HG03039 (cell line): ENCODE measurements at regions not wholly inside any gene's neighbourhood (a gene's known extent, or its start where the extent isn't known, plus 50 kb on each side); places are given as distances from the start of the nearest gene placed in this dataset.

Source experiments
- ATAC-seq: cut with Tn5 transposase; IDR thresholded peaks from one replicate; pipeline ENCODE4 v1.9.1; 2021; ENCODE audit warnings: mild to moderate bottlenecking, moderate library complexity; ENCODE audit not compliant: unreplicated experiment

DNA sequence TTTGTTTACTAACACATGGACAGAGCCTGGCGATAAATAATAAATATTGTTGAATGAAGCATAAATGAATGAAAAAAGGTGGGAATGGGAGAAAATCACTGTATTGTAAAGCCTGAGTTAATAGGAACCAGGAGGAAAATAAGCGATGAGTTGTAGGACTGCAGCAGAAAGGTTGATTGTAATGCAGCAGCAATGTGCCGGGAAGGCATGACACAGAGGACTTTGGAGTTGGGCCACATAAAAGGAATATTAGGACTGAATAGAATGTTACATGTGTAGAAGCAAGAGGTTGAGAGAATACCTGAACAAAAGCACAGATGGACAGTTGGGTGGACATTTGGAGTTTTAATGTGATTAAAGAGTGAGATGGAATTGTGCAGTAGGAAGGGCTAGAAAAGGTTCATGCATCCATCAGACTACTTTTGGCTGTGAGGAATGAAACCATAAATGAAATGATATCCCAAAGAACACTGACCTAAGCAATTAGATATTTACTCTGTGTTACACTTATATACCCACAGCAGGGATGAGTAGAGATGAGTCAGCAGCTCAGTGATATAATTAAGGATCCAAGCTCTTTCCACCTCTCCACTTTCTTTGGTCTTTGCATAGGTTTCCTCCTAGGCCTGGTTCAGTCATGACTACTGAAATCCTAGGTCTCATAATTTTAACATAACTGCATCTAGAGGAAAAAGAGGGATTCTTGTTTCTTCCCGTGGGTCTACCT, 55.4 kb downstream of the CCER1 start:
- no peak for ATAC-seq

DNA sequence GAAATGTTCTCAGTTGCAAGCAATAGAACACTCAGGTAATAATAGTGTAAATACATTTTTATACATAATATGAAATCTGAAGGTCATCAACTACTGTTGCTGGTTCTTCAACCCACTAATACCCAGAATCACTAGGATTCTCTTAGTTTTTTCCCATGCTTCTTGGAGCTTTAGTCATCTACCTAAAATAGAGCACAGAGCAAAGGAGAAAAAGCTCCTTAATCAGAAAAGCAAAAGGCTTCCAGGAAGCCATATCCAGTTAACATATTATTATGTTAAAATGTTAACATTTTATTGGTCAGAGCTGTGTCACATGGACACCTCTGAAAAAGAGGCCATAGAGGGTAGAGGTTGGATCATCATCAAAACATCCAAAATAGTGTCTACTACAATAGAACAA, 57.0 kb downstream of the CCER1 start:
- ATAC-seq: no peak

DNA sequence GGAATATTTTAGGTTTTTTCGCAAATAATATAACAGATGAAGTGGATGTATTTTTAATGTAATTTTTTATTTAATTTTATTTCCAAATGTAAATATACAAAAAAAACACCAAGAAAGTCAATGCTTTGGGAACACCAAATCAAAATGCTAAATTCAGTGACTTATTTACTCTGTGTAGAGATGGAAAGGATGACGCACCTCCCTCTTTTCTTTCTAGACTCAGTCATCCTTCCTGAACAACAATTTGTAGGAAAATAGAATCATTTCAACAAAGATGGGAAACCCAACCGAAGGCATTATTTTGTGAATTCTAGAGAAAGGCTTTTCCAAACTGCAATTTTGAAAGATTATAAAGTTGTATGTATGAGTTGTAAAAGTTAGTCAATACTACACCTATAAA, 57.7 kb downstream of the CCER1 start:
- ATAC-seq: no peak

DNA sequence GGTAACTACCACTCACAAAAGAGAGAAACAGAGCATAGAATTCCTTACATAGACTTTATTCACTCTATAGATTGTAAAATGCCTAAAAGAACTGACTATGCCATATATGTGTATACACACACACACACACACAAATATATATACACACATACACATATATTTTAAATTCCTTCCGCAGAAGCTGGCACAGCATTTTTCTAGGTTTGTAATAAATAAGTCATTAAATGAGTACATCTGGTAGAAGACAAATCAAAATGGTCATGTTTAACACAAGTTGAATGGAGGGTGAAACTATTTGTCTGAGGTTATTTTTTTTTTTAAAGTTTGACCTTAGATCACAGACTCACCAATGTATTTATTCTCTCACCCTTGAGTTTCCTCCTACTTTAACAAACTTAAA, 58.2 kb downstream of the CCER1 start:
- no peak for ATAC-seq

DNA sequence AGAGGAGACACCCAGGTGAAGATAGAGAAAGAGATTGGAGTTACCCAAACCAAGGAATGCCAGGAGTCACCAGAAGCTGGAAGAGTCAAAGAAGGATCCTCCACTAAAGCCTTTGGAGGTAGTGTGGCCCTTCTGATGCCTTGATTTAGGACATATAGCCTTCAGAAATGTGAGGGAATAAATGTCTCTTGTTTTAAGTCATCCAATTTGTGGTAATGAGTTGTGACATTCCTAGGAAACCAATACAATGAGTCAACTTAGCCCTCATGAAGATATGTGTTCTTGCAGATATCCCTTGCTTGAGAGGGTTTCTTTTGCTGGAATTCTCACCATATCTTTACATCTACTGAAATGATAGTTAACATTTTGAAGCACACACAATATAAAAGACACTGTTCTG, 58.8 kb downstream of the CCER1 start:
- ATAC-seq: no peak

DNA sequence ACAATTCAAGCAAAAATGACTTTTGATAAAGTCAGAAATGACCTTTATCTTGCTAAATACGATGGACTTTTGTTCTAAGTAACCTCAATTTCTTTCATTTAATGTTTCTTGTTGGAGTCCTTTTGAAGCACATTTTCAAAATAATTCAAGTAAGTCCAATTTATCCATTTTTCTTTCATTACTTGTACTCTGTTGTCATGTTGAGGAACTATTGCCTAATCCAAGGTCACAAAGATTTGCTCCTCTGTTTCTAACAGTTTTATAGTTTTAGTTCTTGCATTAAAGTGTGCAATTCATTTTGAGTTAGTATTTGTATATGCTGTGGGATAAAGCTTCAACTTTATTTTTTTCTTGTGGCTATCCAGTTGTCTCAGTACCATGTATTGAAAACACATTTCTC, 66.7 kb downstream of the CCER1 start:
- no peak for ATAC-seq

DNA sequence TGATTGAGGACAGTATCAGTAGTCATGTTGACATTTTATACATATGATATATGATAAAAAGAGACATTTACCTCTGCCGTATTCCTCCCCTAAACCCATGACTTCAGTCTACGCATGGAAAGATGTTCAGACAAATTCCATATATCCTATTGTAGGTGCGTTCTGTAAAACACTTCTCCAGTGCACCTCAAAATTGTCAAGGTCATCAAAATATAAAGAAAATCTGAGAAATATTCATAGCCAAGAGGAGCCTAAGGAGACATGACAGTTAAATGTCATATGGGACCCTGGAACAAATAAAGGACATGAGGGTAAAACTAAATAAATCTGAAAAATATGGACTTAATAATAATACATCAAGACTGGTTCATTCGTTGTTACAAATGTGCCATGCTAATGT, 71.5 kb downstream of the CCER1 start:
- ATAC-seq: no peak

DNA sequence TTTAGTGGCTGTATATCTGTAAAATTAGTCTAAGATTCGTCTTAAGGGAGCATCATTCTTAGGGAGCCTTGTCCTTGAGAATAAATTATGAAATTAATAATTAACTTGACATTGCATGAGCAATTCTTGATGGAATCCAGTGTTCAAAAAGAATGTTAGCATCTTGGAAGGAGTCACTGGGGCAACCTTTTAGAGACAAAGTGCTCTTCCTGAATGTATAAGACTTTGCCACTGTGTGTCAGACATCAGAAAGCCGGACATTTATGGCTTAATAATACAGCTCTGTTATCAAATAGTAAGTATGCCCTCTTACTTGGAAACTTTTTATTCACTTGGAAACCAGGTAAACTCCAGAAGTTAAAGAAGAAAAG, 83.3 kb downstream of the CCER1 start:
- ATAC-seq: no peak

DNA sequence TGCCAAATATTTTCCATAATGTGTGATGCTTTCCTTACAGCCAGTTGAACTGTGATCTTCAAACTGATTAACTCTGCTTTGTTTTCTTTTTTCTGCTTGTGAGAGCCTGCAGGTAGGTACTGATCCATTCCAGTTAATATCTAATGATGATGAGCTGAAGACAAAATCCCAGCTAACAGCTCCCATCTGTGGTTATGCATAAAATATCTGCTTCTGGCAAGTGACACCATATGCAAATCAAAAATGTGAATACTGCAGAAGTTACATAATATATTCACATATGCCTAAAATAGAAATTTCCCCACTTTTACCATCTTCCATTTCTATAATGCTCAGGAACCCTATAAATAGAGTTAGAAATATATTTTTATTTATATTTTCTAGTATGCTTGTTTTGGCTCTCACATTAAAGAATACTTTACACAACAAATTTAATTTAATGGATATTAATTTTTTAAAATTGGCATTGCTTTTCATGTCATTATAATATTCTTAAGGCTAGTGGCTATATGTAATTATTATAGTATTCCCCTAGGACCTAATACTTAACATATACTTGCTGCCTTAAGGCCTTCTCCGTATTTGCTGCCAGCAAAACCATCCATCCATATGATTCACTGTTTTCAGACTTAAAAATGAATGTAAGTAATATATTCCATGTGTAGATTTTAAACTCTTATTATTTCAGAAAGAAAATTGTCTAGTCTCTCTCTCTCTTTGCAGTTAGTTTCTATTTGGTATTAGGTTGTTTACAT, 83.8 kb downstream of the CCER1 start:
- no peak for ATAC-seq

DNA sequence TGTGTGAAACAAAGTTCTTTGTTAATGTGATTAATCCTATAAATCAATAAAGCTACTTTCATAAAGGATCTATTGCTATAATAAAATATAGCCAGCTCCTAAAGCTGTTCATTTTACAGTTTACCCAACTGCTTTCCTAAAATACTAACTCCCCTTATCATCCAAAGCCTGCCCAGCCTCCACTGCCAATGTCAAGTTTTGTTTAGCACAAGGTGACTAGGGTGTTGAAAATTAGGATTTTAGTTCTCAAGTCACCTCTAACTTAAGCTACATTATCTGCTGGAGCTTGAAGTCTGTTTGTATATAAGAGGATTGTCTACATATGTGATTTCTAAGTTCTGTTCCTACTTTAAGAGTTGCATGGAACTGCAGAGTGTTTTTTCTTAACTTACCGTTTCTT, 86.3 kb downstream of the CCER1 start:
- no peak for ATAC-seq

DNA sequence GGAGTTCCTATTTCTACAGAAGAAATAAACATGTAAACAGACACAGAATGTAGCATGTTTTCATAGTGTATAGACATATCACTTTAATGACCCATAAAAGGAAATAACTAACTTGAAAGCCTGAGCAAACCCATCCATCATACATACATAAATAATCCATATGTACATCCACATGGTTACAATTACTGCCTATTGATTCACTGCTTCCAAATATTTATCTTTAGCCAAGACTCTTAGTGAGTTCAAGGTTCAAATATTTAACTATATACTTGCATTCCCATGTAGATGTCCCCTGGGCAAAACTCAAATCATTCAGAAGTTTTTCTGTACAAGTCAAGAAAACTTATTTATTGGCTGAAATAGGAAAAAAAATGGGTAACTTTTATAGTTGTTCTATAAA, 95.4 kb downstream of the CCER1 start:
- ATAC-seq: no peak

DNA sequence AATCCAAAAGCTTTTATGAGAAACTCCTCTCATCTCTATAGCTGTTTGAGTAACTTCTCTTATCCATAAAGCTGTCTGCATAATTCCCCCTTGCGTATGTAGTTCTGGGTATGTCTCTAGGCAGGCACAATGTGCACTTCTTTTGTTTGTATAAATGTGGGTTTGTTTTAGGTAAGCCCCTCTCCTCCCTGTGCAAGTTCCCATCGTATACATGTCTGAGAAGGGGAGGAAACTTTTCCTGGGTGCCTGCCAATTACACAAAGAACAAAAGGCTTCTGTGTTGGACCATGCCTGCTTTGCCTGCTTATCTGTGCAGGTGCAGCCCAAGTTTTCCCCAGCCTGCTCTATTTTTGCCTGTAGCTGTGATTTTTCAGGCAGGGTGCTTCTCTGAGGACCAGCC, 96.7 kb downstream of the CCER1 start:
- no peak for ATAC-seq

DNA sequence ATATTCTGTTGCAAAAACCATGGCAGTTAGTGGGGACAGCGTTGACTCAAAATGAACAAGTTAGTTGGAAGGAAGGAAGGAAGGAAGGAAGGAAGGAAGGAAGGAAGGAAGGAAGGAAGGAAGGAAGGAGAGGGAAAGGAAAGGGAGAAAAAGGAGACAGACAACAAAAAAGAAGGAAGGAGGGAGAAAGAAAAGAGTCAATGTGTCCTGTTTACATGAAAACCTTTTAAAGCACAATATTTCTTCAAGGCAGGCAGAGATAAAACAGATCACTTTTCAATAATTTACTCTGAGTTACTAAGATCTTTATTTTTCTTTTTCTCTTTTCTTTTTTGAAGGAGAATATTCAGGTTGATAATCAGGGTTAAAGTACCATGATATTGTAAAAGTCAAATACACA, 99.4 kb downstream of the CCER1 start:
- ATAC-seq: no peak

DNA sequence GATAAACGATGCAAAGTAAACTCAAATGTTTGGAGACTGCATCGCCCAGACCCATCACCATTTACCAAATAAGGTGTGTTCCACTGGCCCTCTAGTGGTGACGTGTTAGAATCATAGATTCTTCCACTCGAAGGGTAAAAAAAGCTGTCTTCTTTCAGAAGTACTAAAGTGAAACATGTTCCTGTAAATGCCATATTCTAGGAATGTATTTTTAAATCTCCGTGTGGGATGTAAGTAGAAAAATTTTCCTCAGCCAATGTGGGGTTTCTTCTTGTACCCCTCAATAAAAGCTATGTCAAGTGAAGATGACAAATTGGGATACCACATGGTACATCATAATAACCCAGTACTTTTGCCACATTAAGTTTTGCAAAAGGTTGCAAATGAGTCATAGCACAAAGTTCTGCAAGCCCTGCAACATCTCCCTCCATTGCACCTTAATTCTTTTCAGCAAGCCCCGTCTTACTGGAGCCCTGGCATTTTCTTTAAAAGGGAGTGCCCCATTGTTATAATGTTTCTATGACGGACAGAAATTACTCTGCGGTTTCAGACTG, 100.8 kb downstream of the CCER1 start:
- ATAC-seq: peak; percentile 78

DNA sequence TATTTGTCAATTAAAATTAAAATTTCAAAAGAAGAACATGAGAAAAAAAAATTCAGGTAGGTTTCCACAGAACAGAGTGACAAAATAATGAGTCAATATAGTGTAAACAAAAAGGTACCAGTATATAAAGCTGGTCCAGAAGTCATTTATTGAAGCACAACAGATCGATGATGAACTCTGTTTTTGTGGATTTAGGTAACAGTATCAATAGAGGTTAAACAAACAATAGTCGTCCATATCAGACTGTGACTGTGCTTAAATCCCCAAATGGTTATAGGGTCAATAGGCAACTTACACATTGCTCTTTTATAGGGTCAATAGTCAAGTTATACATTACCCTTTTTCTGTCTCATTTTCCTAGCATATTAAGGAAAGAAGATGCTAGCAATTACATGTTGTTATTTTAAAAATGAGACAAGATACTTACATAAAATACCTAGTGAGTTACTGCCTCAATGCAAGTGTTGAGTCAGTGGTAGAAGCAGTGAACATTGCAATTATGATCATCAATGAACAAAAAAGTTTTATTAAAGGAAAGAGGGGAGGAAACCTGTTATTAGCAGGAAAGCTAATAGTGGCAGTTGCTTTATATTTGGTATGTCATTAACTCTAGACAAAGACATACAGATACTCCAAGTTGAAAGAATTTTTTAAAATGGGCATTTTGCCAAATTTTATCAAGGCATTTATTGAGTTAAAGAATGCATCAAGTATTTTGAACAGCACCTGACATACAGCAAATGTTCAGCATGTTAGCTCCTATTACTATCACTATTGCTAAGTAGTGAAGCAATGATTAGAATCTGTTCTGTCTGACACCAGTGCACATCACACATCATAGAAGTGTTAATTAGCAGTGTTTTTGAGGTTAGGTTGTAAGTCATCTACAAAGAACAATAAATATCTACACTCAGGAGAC, 102.9 kb downstream of the CCER1 start:
- no peak for ATAC-seq

DNA sequence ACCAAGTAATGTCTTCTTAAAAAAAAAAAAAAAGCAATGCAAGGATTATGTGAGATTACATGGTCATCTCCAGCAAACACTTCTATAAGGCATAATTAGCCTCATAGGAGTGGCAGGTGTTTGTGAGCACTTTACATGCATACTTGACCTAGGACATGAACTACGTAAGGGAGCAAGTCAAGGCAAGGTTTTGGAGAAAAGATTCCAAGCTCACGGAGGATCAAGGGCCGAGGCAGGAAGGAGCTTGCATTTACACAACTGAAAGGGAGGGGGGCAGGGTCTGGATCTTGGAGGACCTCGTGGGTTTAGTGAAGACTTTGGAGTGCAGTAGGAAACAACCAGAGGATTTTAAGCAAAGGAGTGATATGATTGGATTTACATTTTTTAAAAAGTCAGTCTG, 112.5 kb downstream of the CCER1 start:
- no peak for ATAC-seq

DNA sequence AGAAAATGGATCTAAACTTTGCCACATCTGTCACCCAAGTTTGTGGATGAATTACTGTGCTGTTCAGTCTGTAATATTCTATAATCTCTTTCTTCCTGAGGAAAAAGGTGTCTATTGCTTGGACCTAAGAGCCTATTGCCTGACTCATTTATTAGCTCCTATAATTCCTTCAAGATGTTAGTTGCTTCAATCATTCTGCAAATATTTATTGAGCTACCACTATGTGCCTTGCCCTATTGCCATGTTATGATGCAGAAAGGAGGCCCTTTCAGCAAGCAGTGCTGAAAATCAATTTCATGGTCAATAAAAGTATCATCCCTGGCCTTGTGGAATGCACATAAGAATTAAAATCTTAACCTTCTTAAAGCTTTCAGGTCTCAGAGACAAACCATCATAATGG, 113.6 kb downstream of the CCER1 start:
- ATAC-seq: no peak

DNA sequence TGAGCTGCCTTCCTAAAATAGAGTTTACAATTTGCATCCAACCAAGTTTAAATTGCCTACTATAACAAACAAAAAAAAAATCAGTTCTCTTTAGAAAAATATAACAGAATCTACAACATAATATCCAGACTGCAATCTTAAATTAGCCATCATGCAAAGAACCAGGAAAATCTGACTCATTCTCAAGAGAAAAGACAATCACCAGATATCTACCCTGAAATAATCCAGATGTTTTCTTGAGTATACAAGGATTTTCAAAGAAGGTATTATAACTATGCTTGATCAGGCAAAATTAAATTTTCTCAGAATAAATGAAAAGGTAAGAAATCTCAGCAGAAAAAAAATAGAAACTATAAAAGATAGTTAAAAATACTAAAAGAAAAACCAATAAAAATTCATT, 115.6 kb downstream of the CCER1 start:
- ATAC-seq: no peak

DNA sequence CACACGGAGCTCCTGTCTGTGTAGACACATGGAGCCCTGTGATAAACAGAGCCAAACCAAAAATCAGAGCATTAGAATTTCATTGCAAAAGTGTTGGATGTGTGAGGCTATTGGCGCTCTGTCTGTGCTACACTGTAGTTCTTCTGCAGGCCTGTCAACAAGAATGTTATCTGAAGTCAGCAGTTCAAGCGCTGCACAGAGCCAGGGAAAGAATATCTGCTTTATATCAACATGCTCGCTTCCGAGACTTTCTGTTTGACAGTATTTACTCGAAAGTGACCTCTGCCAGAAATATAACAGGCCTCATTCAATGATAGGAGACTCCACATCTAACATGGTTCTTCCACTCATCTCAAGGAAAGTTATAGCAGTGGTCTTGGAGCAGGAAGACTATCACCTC, 118.3 kb downstream of the CCER1 start:
- no peak for ATAC-seq

DNA sequence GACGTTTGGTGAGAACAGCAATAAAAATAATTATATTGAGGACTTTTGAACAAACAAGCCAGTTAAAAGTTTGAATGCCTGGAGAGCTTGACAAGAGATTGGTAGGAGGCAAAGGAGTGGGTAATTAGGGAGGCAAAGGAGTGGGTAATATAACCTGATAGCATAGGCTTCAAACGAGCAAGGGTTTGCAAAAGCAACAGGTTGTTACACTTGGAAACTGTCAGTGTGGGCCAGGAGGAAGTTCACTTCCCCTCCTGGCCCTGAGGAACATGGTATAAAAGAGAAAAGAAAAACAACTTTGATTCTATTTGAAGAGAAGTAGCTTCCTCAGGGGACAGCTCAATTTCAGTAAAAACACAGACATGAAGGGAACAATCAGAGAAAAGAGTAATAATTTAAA, 121.7 kb downstream of the CCER1 start:
- no peak for ATAC-seq

DNA sequence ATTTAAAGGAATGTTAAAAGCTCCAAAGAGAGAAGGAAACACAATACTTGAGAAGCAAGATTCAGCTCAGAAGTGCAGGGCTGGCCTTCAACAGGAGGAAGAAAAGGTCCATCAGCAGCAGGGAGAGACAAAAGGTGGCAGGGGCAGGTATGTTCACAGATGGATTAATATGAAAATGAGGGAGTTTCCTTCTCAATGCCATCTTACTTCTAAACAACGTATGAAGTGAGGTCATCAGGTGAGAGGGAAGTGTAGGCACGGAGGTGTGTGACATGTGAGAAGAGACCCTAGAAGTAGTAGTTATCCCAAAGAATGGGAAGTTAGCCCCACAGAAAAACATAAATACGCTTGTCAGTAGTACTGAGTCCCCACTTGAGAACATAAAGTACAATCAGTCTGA, 122.5 kb downstream of the CCER1 start:
- no peak for ATAC-seq
